CD14-positive monocyte (primary cell): ENCODE measurements at regions not wholly inside any gene's neighbourhood (a gene's known extent, or its start where the extent isn't known, plus 50 kb on each side); places are given as distances from the start of the nearest gene placed in this dataset.

Experiments used
- DNase-seq, 3 donors: peaks; one replicate each; pipeline ENCODE4 v3.0.0-alpha.2; 2011 to 2022
- H2AFZ ChIP-seq: 2 replicates; pipeline ENCODE4 v1.6.0; 2012; ENCODE audit warnings: mild to moderate bottlenecking, low read depth, low read length, inconsistent platforms; ENCODE audit not compliant: insufficient read depth, poor library complexity, severe bottlenecking
- H3K27ac ChIP-seq, 2 donors: 1 replicate in 1 of 2; 2 replicates in 1 of 2; pipeline ENCODE4 v1.5.1; 2012 to 2013; ENCODE audit warnings: low read length in 2 of 2, control low read depth in 1 of 2, inconsistent platforms in 1 of 2, low read depth in 1 of 2, mild to moderate bottlenecking in 1 of 2
- H3K27me3 ChIP-seq, 2 donors: one replicate each; pipeline versions ENCODE4 v1.6.0 to v1.6.1; 2011 to 2013; ENCODE audit warnings: low read length in 2 of 2; ENCODE audit not compliant: control insufficient read depth in 2 of 2, insufficient read depth in 2 of 2
- H3K36me3 ChIP-seq, 2 donors: replicated peaks in 1 of 2; 1 replicate in 1 of 2; 2 replicates in 1 of 2; pipeline versions ENCODE4 v1.5.1 to v1.6.1; 2012 to 2013; ENCODE audit warnings: low read length in 2 of 2, control low read depth in 1 of 2, inconsistent platforms in 1 of 2, mild to moderate bottlenecking in 1 of 2; ENCODE audit not compliant: insufficient read depth in 2 of 2, control insufficient read depth in 1 of 2
- H3K4me1 ChIP-seq, 2 donors: 1 replicate in 1 of 2; 2 replicates in 1 of 2; pipeline versions ENCODE4 v1.5.1 to v1.6.1; 2012 to 2013; ENCODE audit warnings: low read length in 2 of 2, control low read depth in 1 of 2, inconsistent platforms in 1 of 2, mild to moderate bottlenecking in 1 of 2, moderate library complexity in 1 of 2; ENCODE audit not compliant: insufficient read depth in 2 of 2, control insufficient read depth in 1 of 2
- H3K4me2 ChIP-seq: replicated peaks from 2 replicates; pipeline ENCODE3; 2012; ENCODE audit warnings: low read length, moderate library complexity, mild to moderate bottlenecking; ENCODE audit not compliant: poor library complexity, severe bottlenecking; ENCODE audit errors: extremely low read depth
- H3K4me3 ChIP-seq, 3 experiments: fragments of 200-600 bp in 1 of 3; sonication (generic) in 1 of 3; replicated peaks in 1 of 3; 1 replicate in 2 of 3; 2 replicates in 1 of 3; pipeline ENCODE4 v1.5.1; 2011 to 2013; ENCODE audit warnings: low read length in 3 of 3, mild to moderate bottlenecking in 3 of 3, control low read depth in 2 of 3, low read depth in 2 of 3, inconsistent platforms in 1 of 3, moderate library complexity in 1 of 3
- H3K79me2 ChIP-seq: 2 replicates; pipeline ENCODE4 v1.6.0; 2012; ENCODE audit warnings: mild to moderate bottlenecking, control low read depth, inconsistent platforms, low read length, moderate library complexity; ENCODE audit not compliant: insufficient read depth
- H3K9ac ChIP-seq: 2 replicates; pipeline ENCODE4 v1.6.0; 2017; ENCODE audit warnings: low read length, mild to moderate bottlenecking; ENCODE audit not compliant: insufficient read depth, poor library complexity, severe bottlenecking
- H3K9me3 ChIP-seq, 2 donors: replicated peaks in 1 of 2; 1 replicate in 1 of 2; 2 replicates in 1 of 2; pipeline versions ENCODE4 v1.5.1 to v1.6.1; 2012 to 2013; ENCODE audit warnings: low read length in 2 of 2, control low read depth in 1 of 2; ENCODE audit not compliant: control insufficient read depth in 1 of 2, insufficient read depth in 1 of 2
- H4K20me1 ChIP-seq: 2 replicates; pipeline ENCODE4 v1.6.0; 2012; ENCODE audit warnings: mild to moderate bottlenecking, low read length, control low read depth, moderate library complexity; ENCODE audit not compliant: insufficient read depth
- H3K27ac Mint-ChIP-seq, 7 donors: one replicate each; pipeline ENCODE4 v1.8.0; 2020; ENCODE audit warnings: mild to moderate bottlenecking in 7 of 7, mixed read lengths in 7 of 7, moderate library complexity in 6 of 7, inconsistent platforms in 2 of 7
- H3K27me3 Mint-ChIP-seq, 3 donors: one replicate each; pipeline ENCODE4 v1.8.0; 2021 to 2022; ENCODE audit warnings: low read depth in 3 of 3, mild to moderate bottlenecking in 3 of 3, mixed read lengths in 3 of 3, moderate library complexity in 3 of 3, inconsistent platforms in 1 of 3
- H3K36me3 Mint-ChIP-seq, 2 donors: one replicate each; pipeline ENCODE4 v1.8.0; 2020; ENCODE audit warnings: mixed read lengths in 2 of 2, inconsistent platforms in 1 of 2, mild to moderate bottlenecking in 1 of 2
- H3K4me1 Mint-ChIP-seq: one replicate; pipeline ENCODE4 v1.8.0; 2020; ENCODE audit warnings: mild to moderate bottlenecking, mixed read lengths
- H3K4me3 Mint-ChIP-seq, 2 donors: one replicate each; pipeline ENCODE4 v1.8.0; 2020; ENCODE audit warnings: mild to moderate bottlenecking in 2 of 2, mixed read lengths in 2 of 2, moderate library complexity in 1 of 2
- H3K9me3 Mint-ChIP-seq, 7 donors: one replicate each; pipeline ENCODE4 v1.8.0; 2020 to 2022; ENCODE audit warnings: mixed read lengths in 7 of 7, mild to moderate bottlenecking in 6 of 7, moderate library complexity in 6 of 7, inconsistent platforms in 2 of 7
- WGBS: methylation state at CpG from one replicate; pipeline ENCODE4 v1.1.5; 2013; ENCODE audit warnings: missing lambda C conversion rate; ENCODE audit not compliant: insufficient coverage; 5-methylcytosine and 5-hydroxymethylcytosine counted together
- intact Hi-C, 2 donors: fragments of 100-400 bp; cut with micrococcal nuclease; formaldehyde crosslinking; loops; one replicate each; pipeline versions ENCODE4 v1.15.0 to v1.15.1; 2023
- TF ChIP-seq, protein P1 (sequence below): fragments of 200-600 bp; IDR thresholded peaks from one replicate; pipeline ENCODE4 v1.8.0; 2022; ENCODE audit warnings: antibody characterized with exemption, mild to moderate bottlenecking

DNA sequence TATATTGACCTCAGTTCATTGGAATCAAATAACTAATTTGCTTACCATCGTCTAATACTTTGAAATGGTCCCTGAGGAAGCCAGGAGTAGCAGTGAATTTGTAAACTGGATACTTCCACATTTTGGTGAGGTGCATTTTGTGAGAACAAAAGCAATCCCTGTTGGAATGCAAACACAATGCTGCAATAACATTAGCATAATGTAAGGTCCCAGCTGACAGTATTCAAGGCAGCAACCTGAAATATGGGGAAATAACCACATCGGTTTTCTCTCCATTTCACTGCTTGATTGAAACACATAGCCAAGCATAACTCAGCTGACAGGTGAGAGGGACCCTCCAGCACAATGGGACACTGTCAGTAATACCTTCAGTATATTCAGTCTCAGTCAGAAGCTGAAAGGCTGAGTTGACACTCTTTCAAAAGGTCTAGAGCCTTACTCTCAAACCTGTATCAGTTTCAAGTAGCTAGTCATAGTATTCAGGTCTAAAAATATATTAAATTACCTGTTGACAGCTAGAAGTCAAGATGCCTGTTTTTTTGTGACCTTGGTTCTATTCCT is 1311.9 kb upstream of the NRXN1 start:
- Histone ChIP-seq H3K27me3 (no peaks in the 10 kb centered on the region), H3K9me3 (no peaks in the 10 kb centered on the region), H3K27ac (no peak overlapping the region), H3K9ac (no peak overlapping the region), H3K36me3 (no peaks in the 10 kb centered on the region), H4K20me1 (no peaks in the 10 kb centered on the region), H3K79me2 (no peaks in the 10 kb centered on the region), H3K4me1 (no peaks in the 10 kb centered on the region), H3K4me2 (no peak overlapping the region), H2AFZ (no peak overlapping the region), H3K4me3 (no peak overlapping the region)
- no peaks in the 10 kb centered on the region for H3K4me1 Mint-ChIP-seq
- TF ChIP-seq, protein P1, sequence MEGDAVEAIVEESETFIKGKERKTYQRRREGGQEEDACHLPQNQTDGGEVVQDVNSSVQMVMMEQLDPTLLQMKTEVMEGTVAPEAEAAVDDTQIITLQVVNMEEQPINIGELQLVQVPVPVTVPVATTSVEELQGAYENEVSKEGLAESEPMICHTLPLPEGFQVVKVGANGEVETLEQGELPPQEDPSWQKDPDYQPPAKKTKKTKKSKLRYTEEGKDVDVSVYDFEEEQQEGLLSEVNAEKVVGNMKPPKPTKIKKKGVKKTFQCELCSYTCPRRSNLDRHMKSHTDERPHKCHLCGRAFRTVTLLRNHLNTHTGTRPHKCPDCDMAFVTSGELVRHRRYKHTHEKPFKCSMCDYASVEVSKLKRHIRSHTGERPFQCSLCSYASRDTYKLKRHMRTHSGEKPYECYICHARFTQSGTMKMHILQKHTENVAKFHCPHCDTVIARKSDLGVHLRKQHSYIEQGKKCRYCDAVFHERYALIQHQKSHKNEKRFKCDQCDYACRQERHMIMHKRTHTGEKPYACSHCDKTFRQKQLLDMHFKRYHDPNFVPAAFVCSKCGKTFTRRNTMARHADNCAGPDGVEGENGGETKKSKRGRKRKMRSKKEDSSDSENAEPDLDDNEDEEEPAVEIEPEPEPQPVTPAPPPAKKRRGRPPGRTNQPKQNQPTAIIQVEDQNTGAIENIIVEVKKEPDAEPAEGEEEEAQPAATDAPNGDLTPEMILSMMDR, result no peak
- intact Hi-C loops, result no loop called here
- H3K4me3 Mint-ChIP-seq, result no peak overlapping the region
- peaks cover 0 to 2% (median under 1%) of the 10 kb centered on the region in 7 donors for H3K9me3 Mint-ChIP-seq
- no peaks in the 10 kb centered on the region for H3K36me3 Mint-ChIP-seq
- no peak for DNase-seq
- H3K27me3 Mint-ChIP-seq, result peaks cover 0 to 2% (median 0%) of the 10 kb centered on the region in 3 donors
- no peak overlapping the region for H3K27ac Mint-ChIP-seq
- WGBS, result 92% methylated on average over 2 of the region's 2 CpGs

- TF ChIP-seq, protein P1, result no peak
- Mint-ChIP-seq H3K27ac (no peak overlapping the region), H3K4me3 (no peak overlapping the region), H3K4me1 (no peaks in the 10 kb centered on the region), H3K36me3 (no peaks in the 10 kb centered on the region), H3K9me3 (peaks cover 0 to 3% (median 0%) of the 10 kb centered on the region in 7 donors), H3K27me3 (peaks cover 0 to 2% (median 0%) of the 10 kb centered on the region in 3 donors)
- intact Hi-C loops, result no loop called here
- H3K79me2 ChIP-seq, result no peaks in the 10 kb centered on the region
- no peak overlapping the region for H3K4me2 ChIP-seq
- H3K4me1 ChIP-seq, result no peaks in the 10 kb centered on the region
- H4K20me1 ChIP-seq, result no peaks in the 10 kb centered on the region
- H3K27ac ChIP-seq, result no peak overlapping the region
- no peaks in the 10 kb centered on the region for H3K27me3 ChIP-seq
- H3K9ac ChIP-seq, result no peak overlapping the region
- no peak for DNase-seq
- H2AFZ ChIP-seq, result no peak overlapping the region
- no peak overlapping the region for H3K4me3 ChIP-seq
- no peaks in the 10 kb centered on the region for H3K36me3 ChIP-seq
- WGBS, result no CpG with 5 or more reads among the region's 1 CpG
- H3K9me3 ChIP-seq, result no peaks in the 10 kb centered on the region
These were observed 1311.1 kb upstream of the NRXN1 start for GRCh38 chr2:52343010-52343409.
